ENCODE measurements at regions not wholly inside any gene's neighbourhood (a gene's known extent, or its start where the extent isn't known, plus 50 kb on each side); places are given as distances from the start of the nearest gene placed in this dataset.

DNA sequence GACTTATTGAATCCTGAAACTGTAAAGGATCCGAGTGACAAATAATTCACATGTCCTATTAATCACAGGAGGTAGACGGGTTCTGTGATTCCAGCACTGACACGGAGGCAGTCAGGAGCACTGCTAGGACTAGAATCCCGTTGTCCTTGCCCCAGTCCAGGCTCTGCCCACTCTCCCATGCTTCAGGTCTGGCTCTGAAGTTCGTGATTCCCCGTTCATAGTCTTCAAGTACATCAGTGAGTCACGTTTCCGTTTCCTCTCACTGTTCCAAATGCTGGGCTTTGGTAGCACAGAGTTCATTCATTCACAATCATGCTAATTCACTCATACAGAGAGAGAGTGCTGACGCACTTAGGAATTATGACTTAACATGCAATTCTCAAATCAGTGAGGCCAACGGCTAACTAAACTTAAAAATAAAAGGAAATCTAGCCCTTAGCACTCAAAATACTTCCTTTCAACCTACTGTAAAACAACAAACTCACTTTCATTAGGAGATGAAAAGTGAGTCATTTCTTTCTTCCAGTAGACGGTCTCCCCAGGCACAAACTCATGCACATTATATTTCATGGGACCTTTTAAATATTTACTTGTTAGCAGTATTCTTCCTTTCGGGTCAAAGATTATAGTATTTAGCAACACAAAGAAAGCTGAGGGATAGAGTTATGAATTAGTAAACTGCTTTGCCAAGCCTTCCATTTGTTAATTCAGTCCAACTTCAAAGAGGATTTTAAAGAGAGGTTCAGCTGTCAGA is 94.0 kb upstream of the NHSL1 start (continued):
- TF ChIP-seq ZBTB10 (CRISPR knock-in tag; IDR thresholded peaks at IDR 0.05; ENCODE audit: borderline replicate concordance) (no peak), EZH2 (conservative IDR thresholded peaks at IDR 0.05; ENCODE audit: low read depth, low read length) (no peak), FOXO1 (CRISPR knock-in tag; IDR thresholded peaks at IDR 0.05) (no peak; the same call in 1 of the 2 replicates), ZNF737 (CRISPR knock-in tag; IDR thresholded peaks at IDR 0.05; ENCODE audit: borderline replicate concordance) (no peak), ZNF550 (CRISPR knock-in tag; IDR thresholded peaks at IDR 0.05; ENCODE audit: borderline replicate concordance) (no peak), MYNN (CRISPR knock-in tag; IDR thresholded peaks at IDR 0.05; ENCODE audit: low read depth) (no peak), ZNF724P (CRISPR knock-in tag; IDR thresholded peaks at IDR 0.05; ENCODE audit: borderline replicate concordance) (no peak)
- TF ChIP-seq, protein P1, sequence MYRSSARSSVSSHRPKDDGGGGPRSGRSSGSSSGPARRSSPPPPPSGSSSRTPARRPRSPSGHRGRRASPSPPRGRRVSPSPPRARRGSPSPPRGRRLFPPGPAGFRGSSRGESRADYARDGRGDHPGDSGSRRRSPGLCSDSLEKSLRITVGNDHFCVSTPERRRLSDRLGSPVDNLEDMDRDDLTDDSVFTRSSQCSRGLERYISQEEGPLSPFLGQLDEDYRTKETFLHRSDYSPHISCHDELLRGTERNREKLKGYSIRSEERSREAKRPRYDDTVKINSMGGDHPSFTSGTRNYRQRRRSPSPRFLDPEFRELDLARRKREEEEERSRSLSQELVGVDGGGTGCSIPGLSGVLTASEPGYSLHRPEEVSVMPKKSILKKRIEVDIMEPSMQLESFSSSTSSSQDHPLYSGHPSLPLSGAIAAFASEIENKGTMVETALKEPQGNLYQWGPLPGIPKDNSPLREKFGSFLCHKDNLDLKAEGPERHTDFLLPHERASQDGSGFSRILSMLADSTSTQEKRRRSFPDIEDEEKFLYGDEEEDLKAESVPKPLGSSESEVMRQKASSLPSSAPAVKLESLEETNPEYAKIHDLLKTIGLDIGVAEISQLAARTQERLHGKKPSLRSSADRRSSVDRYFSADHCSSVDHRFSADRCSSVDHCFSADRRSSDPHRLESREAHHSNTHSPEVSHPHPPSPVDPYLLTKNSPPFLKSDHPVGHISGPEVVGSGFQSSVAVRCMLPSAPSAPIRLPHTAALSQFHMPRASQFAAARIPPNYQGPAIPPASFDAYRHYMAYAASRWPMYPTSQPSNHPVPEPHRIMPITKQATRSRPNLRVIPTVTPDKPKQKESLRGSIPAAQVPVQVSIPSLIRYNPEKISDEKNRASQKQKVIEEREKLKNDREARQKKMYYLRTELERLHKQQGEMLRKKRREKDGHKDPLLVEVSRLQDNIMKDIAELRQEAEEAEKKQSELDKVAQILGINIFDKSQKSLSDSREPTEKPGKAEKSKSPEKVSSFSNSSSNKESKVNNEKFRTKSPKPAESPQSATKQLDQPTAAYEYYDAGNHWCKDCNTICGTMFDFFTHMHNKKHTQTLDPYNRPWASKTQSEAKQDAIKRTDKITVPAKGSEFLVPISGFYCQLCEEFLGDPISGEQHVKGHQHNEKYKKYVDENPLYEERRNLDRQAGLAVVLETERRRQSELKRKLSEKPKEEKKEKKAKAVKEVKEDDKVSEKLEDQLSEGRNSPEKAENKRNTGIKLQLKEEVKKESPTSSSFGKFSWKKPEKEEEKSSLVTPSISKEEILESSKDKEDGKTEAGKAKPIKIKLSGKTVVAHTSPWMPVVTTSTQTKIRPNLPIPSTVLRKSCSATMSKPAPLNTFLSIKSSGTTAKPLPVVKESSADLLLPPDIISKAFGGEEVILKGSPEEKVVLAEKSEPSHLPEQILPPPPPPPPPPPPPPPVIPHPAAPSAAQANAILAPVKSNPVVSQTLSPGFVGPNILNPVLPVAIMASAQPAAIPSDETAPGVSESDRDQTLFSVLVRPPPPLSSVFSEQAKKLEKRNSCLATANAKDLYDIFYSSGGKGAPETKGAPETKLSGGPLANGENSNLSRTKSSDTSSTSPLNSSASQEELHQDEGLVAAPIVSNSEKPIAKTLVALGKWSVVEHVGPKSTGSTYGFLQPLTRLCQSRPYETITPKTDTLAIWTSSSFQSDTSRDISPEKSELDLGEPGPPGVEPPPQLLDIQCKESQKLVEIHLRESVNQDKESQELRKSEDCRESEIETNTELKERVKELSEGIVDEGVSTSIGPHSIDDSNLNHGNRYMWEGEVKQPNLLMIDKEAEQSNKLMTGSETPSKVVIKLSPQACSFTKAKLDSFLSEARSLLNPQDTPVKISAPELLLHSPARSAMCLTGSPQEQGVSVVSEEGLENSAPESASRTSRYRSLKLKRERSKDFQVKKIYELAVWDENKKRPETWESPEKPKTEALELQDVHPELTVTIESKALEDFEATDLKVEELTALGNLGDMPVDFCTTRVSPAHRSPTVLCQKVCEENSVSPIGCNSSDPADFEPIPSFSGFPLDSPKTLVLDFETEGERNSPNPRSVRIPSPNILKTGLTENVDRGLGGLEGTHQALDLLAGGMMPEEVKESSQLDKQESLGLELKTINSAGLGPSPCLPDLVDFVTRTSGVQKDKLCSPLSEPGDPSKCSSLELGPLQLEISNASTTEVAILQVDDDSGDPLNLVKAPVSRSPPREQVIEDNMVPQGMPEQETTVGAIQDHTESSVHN (CRISPR knock-in tag; IDR thresholded peaks at IDR 0.05): no peak
- TF ChIP-seq, protein P2, sequence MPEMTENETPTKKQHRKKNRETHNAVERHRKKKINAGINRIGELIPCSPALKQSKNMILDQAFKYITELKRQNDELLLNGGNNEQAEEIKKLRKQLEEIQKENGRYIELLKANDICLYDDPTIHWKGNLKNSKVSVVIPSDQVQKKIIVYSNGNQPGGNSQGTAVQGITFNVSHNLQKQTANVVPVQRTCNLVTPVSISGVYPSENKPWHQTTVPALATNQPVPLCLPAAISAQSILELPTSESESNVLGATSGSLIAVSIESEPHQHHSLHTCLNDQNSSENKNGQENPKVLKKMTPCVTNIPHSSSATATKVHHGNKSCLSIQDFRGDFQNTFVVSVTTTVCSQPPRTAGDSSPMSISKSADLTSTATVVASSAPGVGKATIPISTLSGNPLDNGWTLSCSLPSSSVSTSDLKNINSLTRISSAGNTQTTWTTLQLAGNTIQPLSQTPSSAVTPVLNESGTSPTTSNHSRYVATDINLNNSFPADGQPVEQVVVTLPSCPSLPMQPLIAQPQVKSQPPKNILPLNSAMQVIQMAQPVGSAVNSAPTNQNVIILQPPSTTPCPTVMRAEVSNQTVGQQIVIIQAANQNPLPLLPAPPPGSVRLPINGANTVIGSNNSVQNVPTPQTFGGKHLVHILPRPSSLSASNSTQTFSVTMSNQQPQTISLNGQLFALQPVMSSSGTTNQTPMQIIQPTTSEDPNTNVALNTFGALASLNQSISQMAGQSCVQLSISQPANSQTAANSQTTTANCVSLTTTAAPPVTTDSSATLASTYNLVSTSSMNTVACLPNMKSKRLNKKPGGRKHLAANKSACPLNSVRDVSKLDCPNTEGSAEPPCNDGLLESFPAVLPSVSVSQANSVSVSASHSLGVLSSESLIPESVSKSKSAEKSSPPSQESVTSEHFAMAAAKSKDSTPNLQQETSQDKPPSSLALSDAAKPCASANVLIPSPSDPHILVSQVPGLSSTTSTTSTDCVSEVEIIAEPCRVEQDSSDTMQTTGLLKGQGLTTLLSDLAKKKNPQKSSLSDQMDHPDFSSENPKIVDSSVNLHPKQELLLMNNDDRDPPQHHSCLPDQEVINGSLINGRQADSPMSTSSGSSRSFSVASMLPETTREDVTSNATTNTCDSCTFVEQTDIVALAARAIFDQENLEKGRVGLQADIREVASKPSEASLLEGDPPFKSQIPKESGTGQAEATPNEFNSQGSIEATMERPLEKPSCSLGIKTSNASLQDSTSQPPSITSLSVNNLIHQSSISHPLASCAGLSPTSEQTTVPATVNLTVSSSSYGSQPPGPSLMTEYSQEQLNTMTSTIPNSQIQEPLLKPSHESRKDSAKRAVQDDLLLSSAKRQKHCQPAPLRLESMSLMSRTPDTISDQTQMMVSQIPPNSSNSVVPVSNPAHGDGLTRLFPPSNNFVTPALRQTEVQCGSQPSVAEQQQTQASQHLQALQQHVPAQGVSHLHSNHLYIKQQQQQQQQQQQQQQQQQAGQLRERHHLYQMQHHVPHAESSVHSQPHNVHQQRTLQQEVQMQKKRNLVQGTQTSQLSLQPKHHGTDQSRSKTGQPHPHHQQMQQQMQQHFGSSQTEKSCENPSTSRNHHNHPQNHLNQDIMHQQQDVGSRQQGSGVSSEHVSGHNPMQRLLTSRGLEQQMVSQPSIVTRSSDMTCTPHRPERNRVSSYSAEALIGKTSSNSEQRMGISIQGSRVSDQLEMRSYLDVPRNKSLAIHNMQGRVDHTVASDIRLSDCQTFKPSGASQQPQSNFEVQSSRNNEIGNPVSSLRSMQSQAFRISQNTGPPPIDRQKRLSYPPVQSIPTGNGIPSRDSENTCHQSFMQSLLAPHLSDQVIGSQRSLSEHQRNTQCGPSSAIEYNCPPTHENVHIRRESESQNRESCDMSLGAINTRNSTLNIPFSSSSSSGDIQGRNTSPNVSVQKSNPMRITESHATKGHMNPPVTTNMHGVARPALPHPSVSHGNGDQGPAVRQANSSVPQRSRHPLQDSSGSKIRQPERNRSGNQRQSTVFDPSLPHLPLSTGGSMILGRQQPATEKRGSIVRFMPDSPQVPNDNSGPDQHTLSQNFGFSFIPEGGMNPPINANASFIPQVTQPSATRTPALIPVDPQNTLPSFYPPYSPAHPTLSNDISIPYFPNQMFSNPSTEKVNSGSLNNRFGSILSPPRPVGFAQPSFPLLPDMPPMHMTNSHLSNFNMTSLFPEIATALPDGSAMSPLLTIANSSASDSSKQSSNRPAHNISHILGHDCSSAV (CRISPR knock-in tag; IDR thresholded peaks at IDR 0.05; ENCODE audit: borderline replicate concordance): no peak
